Neural progenitor cell (in vitro differentiated cells): ENCODE measurements at regions not wholly inside any gene's neighbourhood (a gene's known extent, or its start where the extent isn't known, plus 50 kb on each side); places are given as distances from the start of the nearest gene placed in this dataset.

ENCODE experiments used
- DNase-seq: peaks from one replicate; pipeline ENCODE4 v3.0.0-alpha.2; 2016; ENCODE audit warnings: low spot score
- H2AFZ ChIP-seq: fragments of 200-600 bp; sonication (generic); replicated peaks from 2 replicates; pipeline ENCODE4 v1.6.1; 2016; ENCODE audit warnings: antibody characterized with exemption
- H3F3A ChIP-seq: fragments of 200-600 bp; sonication (generic); 2 replicates; pipeline ENCODE4 v1.6.1; 2016; ENCODE audit warnings: antibody characterized with exemption, low read depth
- H3K27ac ChIP-seq: fragments of 200-600 bp; sonication (generic); 2 replicates; pipeline ENCODE4 v1.5.1; 2016; ENCODE audit warnings: mild to moderate bottlenecking
- H3K27me3 ChIP-seq: fragments of 200-600 bp; sonication (generic); 2 replicates; pipeline ENCODE4 v1.6.1; 2016; ENCODE audit warnings: mild to moderate bottlenecking, moderate library complexity
- H3K36me3 ChIP-seq: fragments of 200-600 bp; sonication (generic); 2 replicates; pipeline ENCODE4 v1.5.1; 2016
- H3K4me1 ChIP-seq: fragments of 200-600 bp; sonication (generic); 2 replicates; pipeline ENCODE4 v1.6.1; 2016; ENCODE audit warnings: mixed run types
- H3K4me2 ChIP-seq: fragments of 200-600 bp; sonication (generic); 2 replicates; pipeline ENCODE4 v1.6.1; 2016
- H3K4me3 ChIP-seq: fragments of 200-600 bp; sonication (generic); 2 replicates; pipeline ENCODE4 v1.5.1; 2016
- H3K79me2 ChIP-seq: fragments of 200-600 bp; sonication (generic); 2 replicates; pipeline ENCODE4 v1.6.1; 2016; ENCODE audit warnings: low read depth
- H3K9ac ChIP-seq: fragments of 200-600 bp; sonication (generic); 2 replicates; pipeline ENCODE4 v1.6.1; 2016
- H3K9me3 ChIP-seq: fragments of 200-600 bp; sonication (generic); 2 replicates; pipeline ENCODE4 v1.5.1; 2016; ENCODE audit warnings: low read depth
- H4K20me1 ChIP-seq: fragments of 200-600 bp; sonication (generic); 2 replicates; pipeline ENCODE4 v1.6.1; 2016; ENCODE audit warnings: low read depth
- H3K27ac Mint-ChIP-seq: 3 replicates; pipeline ENCODE4 v1.8.0; 2021; ENCODE audit warnings: mixed read lengths
- H3K27me3 Mint-ChIP-seq: 2 replicates; pipeline ENCODE4 v1.8.0; 2022; ENCODE audit warnings: low read depth, mild to moderate bottlenecking, inconsistent platforms, moderate library complexity, mixed read lengths; ENCODE audit not compliant: insufficient read depth
- H3K36me3 Mint-ChIP-seq: 3 replicates; pipeline ENCODE4 v1.8.0; 2021; ENCODE audit warnings: mixed read lengths
- H3K4me1 Mint-ChIP-seq: 3 replicates; pipeline ENCODE4 v1.8.0; 2021; ENCODE audit warnings: mixed read lengths
- H3K4me3 Mint-ChIP-seq: 3 replicates; pipeline ENCODE4 v1.8.0; 2021; ENCODE audit warnings: mild to moderate bottlenecking, moderate library complexity, mixed read lengths
- H3K9me3 Mint-ChIP-seq: 3 replicates; pipeline ENCODE4 v1.8.0; 2020; ENCODE audit warnings: mixed read lengths
- CTCF ChIP-seq: fragments of 200-600 bp; sonication (generic); IDR thresholded peaks from 2 replicates; pipeline ENCODE4 v1.5.1; 2017; ENCODE audit warnings: antibody characterized with exemption, mild to moderate bottlenecking
- EZH2 ChIP-seq: fragments of 200-600 bp; sonication (generic); IDR thresholded peaks from 2 replicates; pipeline ENCODE4 v1.6.1; 2017; ENCODE audit warnings: antibody characterized with exemption, mild to moderate bottlenecking, moderate library complexity
- EZH2phosphoT487 ChIP-seq: fragments of 200-600 bp; sonication (generic); IDR thresholded peaks from 2 replicates; pipeline ENCODE4 v1.6.1; 2017; ENCODE audit warnings: antibody characterized with exemption

GRCh38 chr2:217006217-217006616 lies 146.4 kb upstream of the TNP1 start:
- Histone ChIP-seq H3K27me3 (no peaks in the 10 kb centered on the region), H3K4me1 (no peaks in the 10 kb centered on the region), H3K79me2 (no peaks in the 10 kb centered on the region), H3F3A (no peaks in the 10 kb centered on the region), H3K4me3 (no peak overlapping the region), H3K9ac (no peak overlapping the region), H2AFZ (no peak overlapping the region), H3K9me3 (no peaks in the 10 kb centered on the region), H3K4me2 (no peak overlapping the region), H3K27ac (no peak overlapping the region), H3K36me3 (no peaks in the 10 kb centered on the region), H4K20me1 (no peaks in the 10 kb centered on the region)
- TF ChIP-seq EZH2phosphoT487 (no peak), EZH2 (no peak), CTCF (no peak)
- no peak for DNase-seq
- no peaks in the 10 kb centered on the region for H3K36me3 Mint-ChIP-seq
- no peak overlapping the region for H3K27ac Mint-ChIP-seq
- H3K9me3 Mint-ChIP-seq = no peaks in the 10 kb centered on the region
- H3K4me3 Mint-ChIP-seq = no peak overlapping the region
- H3K4me1 Mint-ChIP-seq = peaks cover 3% of the 10 kb centered on the region
- H3K27me3 Mint-ChIP-seq = no peaks in the 10 kb centered on the region

- no peak for TF ChIP-seq EZH2phosphoT487
- no peak for TF ChIP-seq CTCF
- no peak for TF ChIP-seq EZH2
- Histone ChIP-seq H3K79me2 (no peaks in the 10 kb centered on the region), H3K4me3 (no peak overlapping the region), H3K36me3 (no peaks in the 10 kb centered on the region), H3K27ac (no peak overlapping the region), H3K9ac (no peak overlapping the region), H3F3A (no peaks in the 10 kb centered on the region), H4K20me1 (no peaks in the 10 kb centered on the region), H3K4me2 (no peak overlapping the region), H3K4me1 (no peaks in the 10 kb centered on the region), H3K27me3 (no peaks in the 10 kb centered on the region), H3K9me3 (no peaks in the 10 kb centered on the region), H2AFZ (no peak overlapping the region)
- Mint-ChIP-seq H3K27me3 (no peaks in the 10 kb centered on the region), H3K4me3 (no peak overlapping the region), H3K4me1 (peaks cover 3% of the 10 kb centered on the region), H3K36me3 (no peaks in the 10 kb centered on the region), H3K9me3 (no peaks in the 10 kb centered on the region), H3K27ac (no peak overlapping the region)
- no peak for DNase-seq
Observed at GRCh38 chr2:217004656-217005055, 144.8 kb upstream of the TNP1 start.

- Histone ChIP-seq H3K27ac (no peak overlapping the region), H3K4me2 (no peak overlapping the region), H3K4me3 (no peak overlapping the region), H3K27me3 (no peaks in the 10 kb centered on the region), H3F3A (no peaks in the 10 kb centered on the region), H3K79me2 (no peaks in the 10 kb centered on the region), H3K4me1 (no peaks in the 10 kb centered on the region), H4K20me1 (no peaks in the 10 kb centered on the region), H3K36me3 (no peaks in the 10 kb centered on the region), H3K9ac (no peak overlapping the region), H3K9me3 (no peaks in the 10 kb centered on the region), H2AFZ (no peak overlapping the region)
- Mint-ChIP-seq H3K9me3 (no peaks in the 10 kb centered on the region), H3K27ac (no peak overlapping the region), H3K27me3 (no peaks in the 10 kb centered on the region), H3K36me3 (no peaks in the 10 kb centered on the region), H3K4me3 (no peak overlapping the region), H3K4me1 (peaks cover 3% of the 10 kb centered on the region)
- DNase-seq = no peak
- TF ChIP-seq CTCF (no peak), EZH2phosphoT487 (no peak), EZH2 (no peak)
Observed at GRCh38 chr2:217001740-217002139, 141.9 kb upstream of the TNP1 start.

GRCh38 chr2:217000406-217000805 lies 140.5 kb upstream of the TNP1 start:
- peaks cover 9% of the 10 kb centered on the region for H3K4me1 Mint-ChIP-seq
- Histone ChIP-seq H3F3A (no peaks in the 10 kb centered on the region), H3K9ac (no peak overlapping the region), H4K20me1 (no peaks in the 10 kb centered on the region), H3K4me1 (peaks cover 6% of the 10 kb centered on the region), H3K27me3 (no peaks in the 10 kb centered on the region), H3K4me2 (no peak overlapping the region), H2AFZ (no peak overlapping the region), H3K4me3 (no peak overlapping the region), H3K27ac (no peak overlapping the region), H3K9me3 (no peaks in the 10 kb centered on the region), H3K36me3 (no peaks in the 10 kb centered on the region), H3K79me2 (no peaks in the 10 kb centered on the region)
- TF ChIP-seq EZH2 = no peak
- TF ChIP-seq CTCF = no peak
- no peak for TF ChIP-seq EZH2phosphoT487
- no peaks in the 10 kb centered on the region for H3K36me3 Mint-ChIP-seq
- no peaks in the 10 kb centered on the region for H3K27me3 Mint-ChIP-seq
- DNase-seq = no peak
- H3K4me3 Mint-ChIP-seq = no peak overlapping the region
- no peak overlapping the region for H3K27ac Mint-ChIP-seq
- no peaks in the 10 kb centered on the region for H3K9me3 Mint-ChIP-seq
